GM19397 (cell line): ENCODE measurements at regions not wholly inside any gene's neighbourhood (a gene's known extent, or its start where the extent isn't known, plus 50 kb on each side); places are given as distances from the start of the nearest gene placed in this dataset.

Experiments used
- ATAC-seq: cut with Tn5 transposase; IDR thresholded peaks from one replicate; pipeline ENCODE4 v1.9.1; 2021; ENCODE audit warnings: mild to moderate bottlenecking, moderate library complexity; ENCODE audit not compliant: unreplicated experiment

- ATAC-seq = no peak
Observed at GRCh38 chr1:81034291-81034690, 766.4 kb upstream of the ADGRL2 start.

DNA sequence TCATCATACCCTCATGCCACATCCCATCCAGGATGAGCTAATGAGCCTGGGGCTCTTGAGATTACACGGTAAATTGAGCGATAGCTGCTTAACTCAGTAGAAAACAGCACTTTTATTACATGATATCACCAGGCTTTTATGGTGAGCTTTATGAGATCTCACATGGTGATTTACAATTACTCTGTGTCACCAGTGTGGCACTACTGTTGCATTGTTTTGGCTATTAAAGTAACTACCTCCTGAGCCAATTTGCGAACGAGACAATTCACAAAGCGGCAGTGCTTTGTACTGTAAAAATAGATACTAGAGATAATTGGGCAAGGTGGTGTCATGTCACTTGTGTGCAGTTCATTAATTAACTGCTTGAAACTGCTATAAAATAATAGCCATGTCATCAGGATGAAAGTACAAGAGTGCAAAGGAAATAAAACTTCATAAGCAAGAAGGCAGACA lies 767.7 kb upstream of the ADGRL2 start:
- ATAC-seq = no peak

- ATAC-seq = no peak
Observed at GRCh38 chr1:81032374-81032773, 768.4 kb upstream of the ADGRL2 start.

GRCh38 chr1:81030441-81030840 lies 770.3 kb upstream of the ADGRL2 start:
- ATAC-seq = no peak

DNA sequence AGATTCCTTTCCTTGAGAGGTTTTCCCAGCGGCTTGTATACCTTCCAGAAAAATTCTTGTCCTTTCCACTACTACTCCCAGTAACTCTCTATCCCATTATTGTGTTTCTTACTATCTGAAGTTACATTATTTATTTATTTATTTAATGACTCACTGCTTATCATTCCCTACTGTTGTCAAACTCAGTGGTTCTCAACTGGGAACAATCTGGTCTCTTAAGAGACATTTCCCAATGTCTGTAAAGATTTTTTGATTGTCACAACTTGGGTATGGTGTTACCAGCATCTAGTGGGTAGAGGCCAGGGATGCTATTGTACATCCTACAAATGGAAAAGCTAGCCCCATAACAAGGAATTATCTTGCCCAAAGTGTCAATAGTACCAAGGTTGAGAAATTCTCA lies 771.5 kb upstream of the ADGRL2 start:
- ATAC-seq = no peak

DNA sequence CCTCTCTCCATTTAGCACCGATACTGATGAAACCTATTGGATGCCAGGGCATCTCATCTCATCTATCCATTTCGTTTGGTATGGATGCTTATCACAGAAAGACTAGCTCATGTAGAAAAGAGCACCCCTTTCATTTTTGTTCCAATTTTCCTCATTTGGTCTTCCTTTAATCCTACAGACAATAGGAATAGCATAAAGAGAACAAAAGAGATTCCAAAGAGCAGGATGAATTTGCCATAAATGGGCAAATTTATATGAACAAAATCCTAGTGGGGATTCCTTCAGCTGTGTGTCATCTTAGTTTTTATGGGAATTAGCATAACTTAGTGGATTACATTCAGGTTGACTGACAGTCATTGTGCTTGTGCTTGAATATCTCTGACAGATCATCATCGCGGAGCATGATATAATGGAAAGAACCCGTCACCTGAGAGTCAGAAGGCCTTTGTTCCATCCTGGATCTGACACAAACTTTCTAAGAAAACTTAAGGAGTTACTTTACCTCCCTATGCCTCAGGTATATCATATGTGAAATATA lies 777.5 kb upstream of the ADGRL2 start:
- ATAC-seq = no peak

DNA sequence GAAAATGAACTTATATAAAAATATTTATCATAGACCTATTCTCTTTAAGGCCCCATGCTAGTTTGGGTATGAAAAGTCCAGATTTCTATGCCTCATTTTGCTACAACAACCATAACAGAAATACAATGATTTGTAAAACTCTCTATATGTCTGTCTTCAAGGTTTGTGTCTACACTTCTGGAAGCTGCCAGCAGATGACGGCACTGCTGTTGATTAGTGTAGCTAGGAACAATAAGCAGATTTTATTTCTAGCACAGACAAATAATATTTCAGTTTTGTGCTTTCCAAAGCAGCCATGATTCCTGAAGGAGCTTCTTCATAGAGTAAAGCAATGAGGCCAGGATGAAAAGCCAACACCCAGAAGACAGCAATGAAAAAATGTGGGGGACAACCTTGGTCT lies 779.6 kb upstream of the ADGRL2 start:
- ATAC-seq = no peak

GRCh38 chr1:81020506-81020905 lies 780.2 kb upstream of the ADGRL2 start:
- no peak for ATAC-seq

GRCh38 chr1:81010126-81010525 lies 790.6 kb upstream of the ADGRL2 start:
- ATAC-seq = no peak

- no peak for ATAC-seq
Observed at GRCh38 chr1:81008293-81008692, 792.4 kb upstream of the ADGRL2 start.

- no peak for ATAC-seq
Observed at GRCh38 chr1:81007024-81007423, 793.7 kb upstream of the ADGRL2 start.

DNA sequence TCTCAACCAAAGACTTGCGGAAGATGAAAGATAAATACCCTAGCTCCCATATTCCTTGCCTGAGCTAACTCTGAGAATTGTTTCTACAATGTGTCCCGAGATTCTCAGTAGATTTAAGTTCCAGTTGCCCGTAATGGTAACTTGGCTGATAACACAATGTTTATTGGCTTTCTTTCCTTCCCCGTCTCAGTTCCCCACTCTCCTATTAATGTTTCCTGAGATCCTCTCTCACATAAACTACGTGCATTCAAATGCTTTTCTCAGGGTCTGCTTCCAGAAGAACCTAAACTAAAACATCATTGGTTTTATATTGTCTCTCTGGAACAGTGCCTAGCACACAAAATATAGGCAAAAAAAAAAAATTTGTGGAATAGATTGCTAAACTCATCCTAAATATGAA lies 794.2 kb upstream of the ADGRL2 start:
- no peak for ATAC-seq

GRCh38 chr1:81004011-81004410 lies 796.7 kb upstream of the ADGRL2 start:
- ATAC-seq = no peak

- ATAC-seq = no peak
Observed at GRCh38 chr1:80994934-80995333, 805.8 kb upstream of the ADGRL2 start.

- ATAC-seq = no peak
Observed at GRCh38 chr1:80994038-80994437, 806.7 kb upstream of the ADGRL2 start.

DNA sequence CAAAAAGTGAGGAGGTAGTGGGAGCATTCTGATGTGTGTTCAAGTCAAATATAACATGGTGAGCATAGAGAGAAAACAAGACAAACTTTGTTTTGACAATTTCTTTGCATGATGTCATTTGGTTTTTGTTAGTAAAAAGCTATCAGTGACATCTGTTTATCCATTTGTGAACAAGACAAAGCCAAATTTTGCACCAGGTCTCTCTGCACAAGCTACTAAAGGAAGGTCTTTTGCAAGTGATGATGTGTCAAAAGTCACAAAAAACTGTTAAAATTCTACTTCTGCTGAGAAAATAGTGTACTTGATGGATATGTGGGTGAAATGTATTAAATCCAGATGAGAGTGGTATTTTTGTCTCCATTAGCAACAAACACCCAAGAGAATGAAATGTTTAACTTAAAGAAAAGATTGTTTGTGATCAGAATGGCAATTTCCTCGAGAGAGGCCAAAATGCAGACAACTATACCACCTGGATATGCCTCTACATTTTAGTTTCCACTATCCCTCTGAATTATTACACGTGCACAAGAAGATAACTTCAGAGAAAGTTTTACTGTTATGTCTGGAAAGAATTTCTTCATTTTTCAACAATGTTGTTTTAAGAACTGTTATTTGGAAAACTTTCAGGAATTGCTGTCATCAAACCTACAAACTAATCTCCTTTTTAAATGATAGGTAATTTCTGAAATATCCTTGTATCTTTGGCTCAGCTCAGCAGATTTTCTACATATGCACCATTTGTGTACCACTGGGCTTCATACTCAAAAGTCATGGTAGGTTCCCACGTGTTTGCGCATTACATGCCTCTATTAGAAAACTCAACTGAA lies 807.4 kb upstream of the ADGRL2 start:
- ATAC-seq = no peak

DNA sequence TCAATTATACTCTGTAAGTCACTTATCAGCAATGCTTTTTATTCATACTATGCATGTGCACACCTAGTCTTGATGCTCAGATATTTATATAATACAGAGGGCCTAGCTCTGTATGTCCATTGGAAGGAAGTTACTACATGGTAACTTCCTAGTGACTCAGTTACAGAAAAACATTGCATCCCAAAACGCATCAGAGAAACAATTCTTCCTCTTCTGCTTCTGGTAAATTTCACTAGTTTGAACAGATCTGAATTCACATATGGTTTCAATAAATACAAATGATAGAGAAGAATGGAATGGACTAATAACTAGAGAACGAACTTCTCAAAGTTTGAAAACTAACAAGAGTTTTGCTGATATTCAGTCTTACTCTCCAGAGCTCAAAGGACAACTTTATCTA lies 811.3 kb upstream of the ADGRL2 start:
- ATAC-seq = no peak

GRCh38 chr1:80988926-80989325 lies 811.8 kb upstream of the ADGRL2 start:
- ATAC-seq = no peak

DNA sequence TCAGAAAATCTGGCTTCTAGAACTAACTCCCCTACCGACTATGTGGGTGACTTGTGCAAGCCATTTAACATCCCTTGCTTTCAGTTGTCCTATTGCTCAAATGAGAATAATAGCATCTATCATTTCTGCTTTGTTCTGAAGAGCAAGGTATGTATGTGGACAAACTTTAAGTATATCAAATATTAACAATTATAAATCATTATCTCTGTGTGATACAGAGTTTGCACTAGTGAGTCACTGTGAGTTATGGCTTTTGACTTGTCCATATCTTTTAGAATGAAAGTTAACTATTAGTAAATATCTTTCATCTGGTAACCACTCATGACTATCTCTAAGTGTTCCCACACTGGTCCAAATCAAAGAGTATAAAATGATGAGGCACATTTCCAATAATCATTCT lies 812.9 kb upstream of the ADGRL2 start:
- no peak for ATAC-seq

GRCh38 chr1:80987106-80987505 lies 813.6 kb upstream of the ADGRL2 start:
- no peak for ATAC-seq

GRCh38 chr1:80982831-80983230 lies 817.9 kb upstream of the ADGRL2 start:
- ATAC-seq = no peak

DNA sequence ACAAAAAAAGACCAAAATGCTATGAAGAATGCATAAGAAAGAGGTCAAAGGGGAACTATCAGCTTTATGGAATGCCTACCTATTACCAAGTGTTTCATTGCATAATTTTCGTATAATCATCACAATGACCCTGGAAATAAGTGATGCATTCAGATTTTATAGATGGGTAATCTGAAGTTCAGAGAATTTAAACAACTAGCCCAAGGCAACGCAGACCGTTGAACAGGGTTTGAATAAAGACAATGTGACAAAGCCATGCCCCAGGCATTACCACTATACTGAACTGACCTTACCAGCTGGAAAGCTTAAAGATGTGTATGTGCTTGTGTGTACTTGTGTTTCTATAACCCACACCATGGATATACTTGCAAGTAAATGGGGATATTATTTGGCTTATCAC lies 827.6 kb upstream of the ADGRL2 start:
- no peak for ATAC-seq

DNA sequence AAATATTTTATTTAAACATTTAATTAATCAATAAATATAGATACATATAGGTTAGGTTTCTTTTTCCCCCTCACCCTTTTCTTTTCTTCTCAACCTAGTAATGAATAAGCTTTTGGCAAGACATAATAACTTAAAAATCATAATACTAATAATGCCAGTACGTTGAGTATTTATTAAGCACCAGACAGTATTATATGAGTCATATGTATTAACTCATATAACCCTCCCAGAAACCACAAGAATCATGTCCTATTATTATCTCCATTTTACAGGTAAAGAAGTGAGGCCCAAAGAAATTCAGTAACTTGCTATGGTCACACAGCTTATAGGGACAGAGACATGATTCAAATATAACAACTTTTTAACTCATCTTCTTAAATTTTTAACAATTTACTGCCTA lies 834.5 kb upstream of the ADGRL2 start:
- ATAC-seq = no peak
